HL-60 (cell line): ENCODE measurements at regions not wholly inside any gene's neighbourhood (a gene's known extent, or its start where the extent isn't known, plus 50 kb on each side); places are given as distances from the start of the nearest gene placed in this dataset.

Experiments used
- CTCF ChIP-seq: IDR thresholded peaks from one replicate; pipeline ENCODE4 v1.5.1; 2011; ENCODE audit warnings: low read length, control low read depth, inconsistent platforms; ENCODE audit not compliant: insufficient read depth
- SPI1 ChIP-seq: IDR thresholded peaks from 2 replicates; pipeline ENCODE4 v1.6.1; 2012; ENCODE audit warnings: low read depth, mild to moderate bottlenecking, borderline replicate concordance

DNA sequence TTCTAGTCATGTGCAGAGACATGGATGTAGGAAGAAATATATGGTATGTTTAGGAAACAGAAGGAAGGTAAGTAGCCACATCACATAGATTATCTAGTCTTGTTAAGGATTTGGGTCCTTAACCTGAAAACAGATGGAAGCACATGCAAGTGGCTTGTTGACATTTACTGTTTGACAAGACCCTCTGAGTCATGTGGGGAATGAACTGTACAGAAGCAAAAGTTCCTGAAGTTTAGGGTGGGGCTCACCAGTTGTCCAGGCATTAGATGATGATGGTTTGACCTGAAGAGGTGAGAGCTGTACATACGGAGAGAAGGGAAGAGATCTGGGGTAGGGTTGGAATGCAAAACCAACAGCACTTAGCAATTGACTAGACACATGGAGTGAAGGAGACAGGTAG lies 281.1 kb upstream of the GRIP1 start:
- TF ChIP-seq CTCF, result no peak
- no peak for TF ChIP-seq SPI1
